IMR-90 (cell line): ENCODE measurements at regions not wholly inside any gene's neighbourhood (a gene's known extent, or its start where the extent isn't known, plus 50 kb on each side); places are given as distances from the start of the nearest gene placed in this dataset.

Experiments used
- ATAC-seq: fragments of 200-7000 bp; cut with Tn5 transposase; 2 replicates; pipeline ENCODE4 v1.9.1; 2020; ENCODE audit warnings: low read depth, mild to moderate bottlenecking, moderate library complexity
- BruUV-seq: library from RNA; stranded (reverse); fragments of 400-500 nt; replicated peaks from 2 replicates; lab custom pipeline; 2021; lab: Mats Ljungman, UMichigan
- CTCF ChIA-PET: fragments of 300-600 bp; formaldehyde crosslinking; extraction: SDS; loops from one replicate; lab custom pipeline; 2021; ENCODE audit warnings: antibody characterized with exemption; lab: Yijun Ruan, JAX
- POLR2A ChIA-PET: fragments of 300-600 bp; sonication (Branson Sonifier 250); formaldehyde crosslinking; loops from one replicate; lab custom pipeline; 2022; ENCODE audit warnings: antibody characterized with exemption; ENCODE audit not compliant: unreplicated experiment; lab: Charles Lee
- DNase-seq: peaks from one replicate; pipeline ENCODE4 v3.0.0; 2013
- H2AFZ ChIP-seq: replicated peaks from 2 replicates; pipeline ENCODE3; 2013; ENCODE audit warnings: low read length, mild to moderate bottlenecking; ENCODE audit not compliant: poor library complexity
- H2AK5ac ChIP-seq: 2 replicates; pipeline ENCODE4 v1.6.1; 2013; ENCODE audit warnings: low read depth, low read length, inconsistent platforms
- H2AK9ac ChIP-seq: replicated peaks from 2 replicates; pipeline ENCODE3; 2013; ENCODE audit warnings: mild to moderate bottlenecking, low read depth, low read length, moderate library complexity; ENCODE audit not compliant: poor library complexity
- H2BK120ac ChIP-seq: 2 replicates; pipeline ENCODE4 v1.6.1; 2013; ENCODE audit warnings: low read depth, low read length, inconsistent platforms
- H2BK15ac ChIP-seq: 3 replicates; pipeline ENCODE4 v1.6.1; 2013; ENCODE audit warnings: low read depth, low read length, inconsistent platforms
- H2BK20ac ChIP-seq: 2 replicates; pipeline ENCODE4 v1.6.1; 2013; ENCODE audit warnings: low read depth, mild to moderate bottlenecking, inconsistent platforms, low read length, moderate library complexity
- H2BK5ac ChIP-seq: 2 replicates; pipeline ENCODE4 v1.6.1; 2013; ENCODE audit warnings: mild to moderate bottlenecking, low read depth, low read length, inconsistent platforms; ENCODE audit not compliant: poor library complexity, severe bottlenecking
- H3K14ac ChIP-seq: replicated peaks from 2 replicates; pipeline ENCODE4 v1.6.1; 2013; ENCODE audit warnings: low read depth, low read length, inconsistent platforms
- H3K18ac ChIP-seq: 2 replicates; pipeline ENCODE4 v1.6.1; 2013; ENCODE audit warnings: low read depth, low read length, control low read depth
- H3K23ac ChIP-seq: 2 replicates; pipeline ENCODE4 v1.6.1; 2013; ENCODE audit warnings: low read depth, low read length, inconsistent platforms
- H3K27ac ChIP-seq: 2 replicates; pipeline ENCODE4 v1.5.1; 2013; ENCODE audit warnings: mild to moderate bottlenecking, control low read depth, low read length; ENCODE audit not compliant: insufficient read depth
- H3K27me3 ChIP-seq: 2 replicates; pipeline ENCODE4 v1.6.1; 2013; ENCODE audit warnings: low read length; ENCODE audit not compliant: control insufficient read depth, insufficient read depth
- H3K36me3 ChIP-seq: 2 replicates; pipeline ENCODE4 v1.6.1; 2013; ENCODE audit warnings: low read length, mixed read lengths; ENCODE audit not compliant: control insufficient read depth, insufficient read depth
- H3K4ac ChIP-seq: 2 replicates; pipeline ENCODE4 v1.6.1; 2013; ENCODE audit warnings: low read depth, low read length, inconsistent platforms
- H3K4me1 ChIP-seq: 2 replicates; pipeline ENCODE4 v1.6.1; 2013; ENCODE audit warnings: low read length, mixed read lengths; ENCODE audit not compliant: control insufficient read depth, insufficient read depth
- H3K4me2 ChIP-seq: 2 replicates; pipeline ENCODE4 v1.6.1; 2013; ENCODE audit warnings: low read depth, mild to moderate bottlenecking, control low read depth, low read length, moderate library complexity
- H3K4me3 ChIP-seq: 2 replicates; pipeline ENCODE4 v1.5.1; 2013; ENCODE audit warnings: low read depth, mild to moderate bottlenecking, control low read depth, low read length, moderate library complexity; ENCODE audit not compliant: insufficient read depth
- H3K56ac ChIP-seq: 2 replicates; pipeline ENCODE4 v1.6.1; 2013; ENCODE audit warnings: low read length, inconsistent platforms; ENCODE audit not compliant: insufficient read depth; ENCODE audit errors: extremely low read depth
- H3K79me1 ChIP-seq, 2 experiments: 2 replicates each; pipeline ENCODE4 v1.6.1; 2013; ENCODE audit warnings: low read length in 2 of 2, inconsistent platforms in 1 of 2, low read depth in 1 of 2
- H3K9ac ChIP-seq: 2 replicates; pipeline ENCODE4 v1.6.1; 2013; ENCODE audit warnings: low read depth, low read length, control low read depth
- H3K9me1 ChIP-seq: 2 replicates; pipeline ENCODE4 v1.6.1; 2013; ENCODE audit warnings: low read length, inconsistent platforms; ENCODE audit not compliant: insufficient read depth
- H3K9me3 ChIP-seq: 2 replicates; pipeline ENCODE4 v1.6.1; 2013; ENCODE audit warnings: low read length; ENCODE audit not compliant: control insufficient read depth, insufficient read depth
- H4K20me1 ChIP-seq: 2 replicates; pipeline ENCODE4 v1.6.1; 2013; ENCODE audit warnings: low read length, inconsistent platforms; ENCODE audit not compliant: insufficient read depth
- H4K5ac ChIP-seq: 2 replicates; pipeline ENCODE4 v1.6.1; 2013; ENCODE audit warnings: mild to moderate bottlenecking, low read depth, low read length, control low read depth
- H4K8ac ChIP-seq, 2 experiments: 2 replicates each; pipeline ENCODE4 v1.6.1; 2013; ENCODE audit warnings: low read depth in 2 of 2, low read length in 2 of 2, control low read depth in 1 of 2, inconsistent platforms in 1 of 2
- H4K91ac ChIP-seq: 2 replicates; pipeline ENCODE4 v1.6.1; 2013; ENCODE audit warnings: low read depth, low read length, inconsistent platforms; ENCODE audit not compliant: insufficient read depth
- CEBPB ChIP-seq: IDR thresholded peaks from 2 replicates; pipeline ENCODE4 v1.6.1; 2012; ENCODE audit warnings: low read depth, low read length, improper control_type of control experiment
- CHD1 ChIP-seq: IDR thresholded peaks from 2 replicates; pipeline ENCODE4 v1.6.1; 2012; ENCODE audit warnings: low read depth, low read length, improper control_type of control experiment
- CTCF ChIP-seq: conservative IDR thresholded peaks from 2 replicates; pipeline ENCODE4 v1.5.1; 2012; ENCODE audit warnings: mild to moderate bottlenecking, low read depth, low read length, improper control_type of control experiment
- FOS ChIP-seq: fragments of 150-350 bp; IDR thresholded peaks from 2 replicates; pipeline ENCODE4 v1.6.1; 2016; ENCODE audit warnings: low read depth, low read length
- MAFK ChIP-seq: IDR thresholded peaks from 2 replicates; pipeline ENCODE4 v1.6.1; 2012; ENCODE audit warnings: low read depth, low read length, improper control_type of control experiment
- MAZ ChIP-seq: IDR thresholded peaks from 2 replicates; pipeline ENCODE4 v1.6.1; 2012; ENCODE audit warnings: low read depth, mild to moderate bottlenecking, low read length, improper control_type of control experiment, moderate library complexity, borderline replicate concordance
- MXI1 ChIP-seq: IDR thresholded peaks from 2 replicates; pipeline ENCODE4 v1.6.1; 2012; ENCODE audit warnings: low read depth, mild to moderate bottlenecking, low read length, moderate library complexity, borderline replicate concordance
- NFE2L2 ChIP-seq: fragments of 150-350 bp; IDR thresholded peaks from 2 replicates; pipeline ENCODE4 v1.6.1; 2016; ENCODE audit warnings: low read depth, mild to moderate bottlenecking, low read length
- POLR2A ChIP-seq: IDR thresholded peaks from 2 replicates; pipeline ENCODE4 v1.6.1; 2012; ENCODE audit warnings: mild to moderate bottlenecking, low read depth, low read length
- RAD21 ChIP-seq: IDR thresholded peaks from 2 replicates; pipeline ENCODE4 v1.6.1; 2012; ENCODE audit warnings: low read length, improper control_type of control experiment
- RCOR1 ChIP-seq: IDR thresholded peaks from 2 replicates; pipeline ENCODE4 v1.6.1; 2012; ENCODE audit warnings: mild to moderate bottlenecking, low read length, improper control_type of control experiment; ENCODE audit not compliant: insufficient replicate concordance
- RFX5 ChIP-seq: IDR thresholded peaks from 2 replicates; pipeline ENCODE4 v1.8.0; 2012; ENCODE audit warnings: low read depth, mild to moderate bottlenecking, low read length, moderate library complexity
- SMC3 ChIP-seq: fragments of 150-350 bp; IDR thresholded peaks from 2 replicates; pipeline ENCODE4 v1.6.1; 2016; ENCODE audit warnings: low read depth, mild to moderate bottlenecking, antibody characterized with exemption, low read length, moderate library complexity
- WGBS, 2 experiments: methylation state at CpG; one replicate each; pipeline versions ENCODE4 v1.1.5 to v1.1.7; 2013; ENCODE audit warnings: missing lambda C conversion rate in 2 of 2; ENCODE audit not compliant: insufficient read length in 1 of 2; ENCODE audit errors: extremely low coverage in 2 of 2; 5-methylcytosine and 5-hydroxymethylcytosine counted together
- dilution Hi-C: fragments of 300-500 bp; cut with HindIII; formaldehyde crosslinking; loops from one replicate; pipeline ENCODE4 v1.14.3; 2018; ENCODE audit warnings: low sequenced_read_pairs; ENCODE audit not compliant: unreplicated experiment
- in situ Hi-C: fragments of 300-500 bp; cut with MboI; formaldehyde crosslinking; loops from 3 replicates; pipeline ENCODE4 v1.14.3; 2019; ENCODE audit warnings: low sequenced_read_pairs, inconsistent platforms, mixed read lengths
- intact Hi-C: fragments of 100-400 bp; cut with micrococcal nuclease; formaldehyde crosslinking; loops from 2 replicates; pipeline ENCODE4 v1.10.0; 2022
- TF ChIP-seq, protein P1 (sequence below): fragments of 150-350 bp; IDR thresholded peaks from 2 replicates; pipeline ENCODE4 v1.6.1; 2017; ENCODE audit warnings: mild to moderate bottlenecking, antibody characterized with exemption, low read length, low read depth
- TF ChIP-seq, protein P2 (sequence below): fragments of 150-350 bp; IDR thresholded peaks from 2 replicates; pipeline ENCODE4 v1.6.1; 2016; ENCODE audit warnings: low read depth, mild to moderate bottlenecking, low read length, moderate library complexity, borderline replicate concordance

DNA sequence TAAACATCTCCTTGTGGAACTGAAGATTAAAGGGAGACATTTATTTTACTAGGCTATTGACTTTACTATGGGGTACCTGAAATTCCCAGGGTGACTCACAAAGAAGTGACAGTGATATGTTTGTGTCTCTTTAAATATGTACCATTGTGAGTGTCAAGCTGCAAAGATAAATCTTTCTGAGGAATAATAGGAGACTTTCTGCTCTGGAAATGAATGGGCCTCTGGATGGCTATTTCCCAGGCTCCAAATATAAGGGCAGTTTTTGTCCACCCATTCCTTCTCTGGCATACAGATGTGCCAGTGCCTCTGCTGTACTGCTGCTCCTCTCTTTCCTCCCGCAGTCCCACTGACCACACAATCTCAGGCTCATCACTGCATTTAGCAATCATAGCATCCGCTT, 586.4 kb upstream of the CNTNAP5 start:
- Histone ChIP-seq H2BK120ac (no peak overlapping the region), H3K14ac (no peak overlapping the region), H3K9me1 (no peaks in the 10 kb centered on the region), H4K91ac (no peak overlapping the region), H3K56ac (no peak overlapping the region), H4K8ac (no peak overlapping the region), H2AK5ac (no peak overlapping the region), H3K27ac (no peak overlapping the region), H3K18ac (no peak overlapping the region), H2AK9ac (no peak overlapping the region), H4K20me1 (no peaks in the 10 kb centered on the region), H2BK20ac (no peak overlapping the region), H4K5ac (no peak overlapping the region), H3K23ac (no peak overlapping the region), H3K4me3 (no peak overlapping the region), H3K4ac (no peak overlapping the region), H3K4me2 (no peak overlapping the region), H3K4me1 (no peaks in the 10 kb centered on the region), H3K36me3 (no peaks in the 10 kb centered on the region), H2AFZ (no peak overlapping the region), H3K27me3 (no peaks in the 10 kb centered on the region), H3K9ac (no peak overlapping the region), H3K79me1 (no peaks in the 10 kb centered on the region), H3K9me3 (peaks cover 7% of the 10 kb centered on the region), H2BK15ac (no peak overlapping the region), H2BK5ac (no peak overlapping the region)
- no TSS peak for BruUV-seq
- 50% methylated on average over 1 of the region's 2 CpGs; no CpG with 5 or more reads in 1 of the 2 experiments for WGBS, 2 experiments
- POLR2A ChIA-PET: no interaction called here
- CTCF ChIA-PET: no interaction called here
- intact Hi-C loops (no loop called here), dilution Hi-C loops (no loop called here), in situ Hi-C loops (no loop called here)
- TF ChIP-seq CEBPB (no peak), MAZ (no peak), RAD21 (no peak), MAFK (no peak), NFE2L2 (no peak), FOS (no peak), RCOR1 (no peak), POLR2A (no peak), RFX5 (no peak), SMC3 (no peak), MXI1 (no peak), CHD1 (no peak), CTCF (no peak)
- TF ChIP-seq, protein P1, sequence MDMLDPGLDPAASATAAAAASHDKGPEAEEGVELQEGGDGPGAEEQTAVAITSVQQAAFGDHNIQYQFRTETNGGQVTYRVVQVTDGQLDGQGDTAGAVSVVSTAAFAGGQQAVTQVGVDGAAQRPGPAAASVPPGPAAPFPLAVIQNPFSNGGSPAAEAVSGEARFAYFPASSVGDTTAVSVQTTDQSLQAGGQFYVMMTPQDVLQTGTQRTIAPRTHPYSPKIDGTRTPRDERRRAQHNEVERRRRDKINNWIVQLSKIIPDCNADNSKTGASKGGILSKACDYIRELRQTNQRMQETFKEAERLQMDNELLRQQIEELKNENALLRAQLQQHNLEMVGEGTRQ: no peak
- TF ChIP-seq, protein P2, sequence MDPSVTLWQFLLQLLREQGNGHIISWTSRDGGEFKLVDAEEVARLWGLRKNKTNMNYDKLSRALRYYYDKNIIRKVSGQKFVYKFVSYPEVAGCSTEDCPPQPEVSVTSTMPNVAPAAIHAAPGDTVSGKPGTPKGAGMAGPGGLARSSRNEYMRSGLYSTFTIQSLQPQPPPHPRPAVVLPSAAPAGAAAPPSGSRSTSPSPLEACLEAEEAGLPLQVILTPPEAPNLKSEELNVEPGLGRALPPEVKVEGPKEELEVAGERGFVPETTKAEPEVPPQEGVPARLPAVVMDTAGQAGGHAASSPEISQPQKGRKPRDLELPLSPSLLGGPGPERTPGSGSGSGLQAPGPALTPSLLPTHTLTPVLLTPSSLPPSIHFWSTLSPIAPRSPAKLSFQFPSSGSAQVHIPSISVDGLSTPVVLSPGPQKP: no peak
- no peak for ATAC-seq
- no peak for DNase-seq
